Activated CD8-positive, alpha-beta T cell treated with anti-CD3 and anti-CD28 coated beads for 36 hours (primary cell): ENCODE measurements at regions not wholly inside any gene's neighbourhood (a gene's known extent, or its start where the extent isn't known, plus 50 kb on each side); places are given as distances from the start of the nearest gene placed in this dataset.
"Not testable (repeated sequence)": the region's sequence is repeated elsewhere in the genome, so short reads cannot be mapped to it uniquely, and the experiment has no call there.

ENCODE experiments used
- ATAC-seq: fragments of 200-7000 bp; cut with Tn5 transposase; one replicate; pipeline ENCODE4 v1.10.0; 2021; ENCODE audit warnings: mild to moderate bottlenecking, moderate library complexity
- CTCF ChIA-PET: fragments of 350-600 bp; sonication (Branson Sonifier 250); formaldehyde crosslinking; loops from one replicate; lab custom pipeline; 2021; ENCODE audit warnings: antibody characterized with exemption; lab: Charles Lee
- POLR2A ChIA-PET: fragments of 350-600 bp; sonication (Branson Sonifier 250); formaldehyde crosslinking; loops from one replicate; lab custom pipeline; 2021; ENCODE audit warnings: antibody characterized with exemption; lab: Charles Lee
- DNase-seq: peaks from one replicate; pipeline ENCODE4 v3.0.0-alpha.2; 2020
- H3K27ac Mint-ChIP-seq: one replicate; pipeline ENCODE4 v1.8.0; 2021; ENCODE audit warnings: mild to moderate bottlenecking, mixed read lengths
- H3K27me3 Mint-ChIP-seq: one replicate; pipeline ENCODE4 v1.8.0; 2021; ENCODE audit warnings: mixed read lengths
- H3K36me3 Mint-ChIP-seq: one replicate; pipeline ENCODE4 v1.8.0; 2021; ENCODE audit warnings: low read depth, mixed read lengths
- H3K4me1 Mint-ChIP-seq: one replicate; pipeline ENCODE4 v1.8.0; 2021; ENCODE audit warnings: low read depth, mixed read lengths
- H3K4me3 Mint-ChIP-seq: one replicate; pipeline ENCODE4 v1.8.0; 2021; ENCODE audit warnings: mild to moderate bottlenecking, moderate library complexity, mixed read lengths
- H3K9me3 Mint-ChIP-seq: one replicate; pipeline ENCODE4 v1.8.0; 2021; ENCODE audit warnings: mixed read lengths
- CTCF ChIP-seq: fragments of 200-600 bp; IDR thresholded peaks from one replicate; pipeline ENCODE4 v1.8.0; 2022; ENCODE audit warnings: antibody characterized with exemption, mild to moderate bottlenecking
- intact Hi-C: fragments of 100-400 bp; cut with micrococcal nuclease; formaldehyde crosslinking; loops from one replicate; pipeline ENCODE4 v1.10.0; 2022

GRCh38 chr12:131335456-131335855 lies 375.4 kb upstream of the SFSWAP start:
- ATAC-seq (no peak), DNase-seq (no peak)
- H3K27me3 Mint-ChIP-seq, result no peaks in the 10 kb centered on the region
- CTCF ChIA-PET, result no interaction called here
- TF ChIP-seq CTCF, result no peak
- H3K4me1 Mint-ChIP-seq, result no peaks in the 10 kb centered on the region
- peaks cover 1% of the 10 kb centered on the region for H3K9me3 Mint-ChIP-seq
- H3K4me3 Mint-ChIP-seq, result no peak overlapping the region
- no peaks in the 10 kb centered on the region for H3K36me3 Mint-ChIP-seq
- POLR2A ChIA-PET, result no interaction called here
- intact Hi-C loops, result no loop called here
- H3K27ac Mint-ChIP-seq, result no peak overlapping the region

GRCh38 chr12:131337861-131338260 lies 373.0 kb upstream of the SFSWAP start:
- H3K4me3 Mint-ChIP-seq, H3K4me1 Mint-ChIP-seq, H3K9me3 Mint-ChIP-seq, H3K27me3 Mint-ChIP-seq, H3K27ac Mint-ChIP-seq, DNase-seq, H3K36me3 Mint-ChIP-seq, ATAC-seq, CTCF ChIA-PET, POLR2A ChIA-PET, intact Hi-C loops: not testable (repeated sequence)

- Mint-ChIP-seq H3K27ac (no peak overlapping the region), H3K27me3 (no peaks in the 10 kb centered on the region), H3K4me1 (no peaks in the 10 kb centered on the region), H3K36me3 (no peaks in the 10 kb centered on the region), H3K9me3 (peaks cover 1% of the 10 kb centered on the region), H3K4me3 (no peak overlapping the region)
- intact Hi-C loops, result no loop called here
- ATAC-seq (no peak), DNase-seq (no peak)
- POLR2A ChIA-PET, result no interaction called here
- CTCF ChIA-PET, result no interaction called here
- TF ChIP-seq CTCF, result no peak
Observed at GRCh38 chr12:131340616-131341210, 370.2 kb upstream of the SFSWAP start.

- H3K36me3 Mint-ChIP-seq, intact Hi-C loops, ATAC-seq, DNase-seq, H3K27me3 Mint-ChIP-seq, H3K9me3 Mint-ChIP-seq, H3K4me1 Mint-ChIP-seq, H3K4me3 Mint-ChIP-seq, H3K27ac Mint-ChIP-seq, POLR2A ChIA-PET: not testable (repeated sequence)
- CTCF ChIA-PET, result interaction anchor here (1.2 kb wide), 1 partner anchor 236 kb away, joined by 4 read pairs; no protein-coding TSS in a partner anchor
Observed at GRCh38 chr12:131341608-131342007, 369.3 kb upstream of the SFSWAP start.

GRCh38 chr12:131343436-131343835 lies 367.5 kb upstream of the SFSWAP start:
- POLR2A ChIA-PET, H3K27me3 Mint-ChIP-seq, H3K9me3 Mint-ChIP-seq, H3K36me3 Mint-ChIP-seq, DNase-seq, ATAC-seq, CTCF ChIA-PET, H3K27ac Mint-ChIP-seq, H3K4me3 Mint-ChIP-seq, H3K4me1 Mint-ChIP-seq, intact Hi-C loops: not testable (repeated sequence)

- ATAC-seq, POLR2A ChIA-PET, intact Hi-C loops, H3K27ac Mint-ChIP-seq, H3K4me3 Mint-ChIP-seq, H3K4me1 Mint-ChIP-seq, H3K36me3 Mint-ChIP-seq, CTCF ChIA-PET, DNase-seq, H3K9me3 Mint-ChIP-seq, H3K27me3 Mint-ChIP-seq: not testable (repeated sequence)
Observed at GRCh38 chr12:131344715-131345520, 366.0 kb upstream of the SFSWAP start.
